GM21423 (cell line): ENCODE measurements at regions not wholly inside any gene's neighbourhood (a gene's known extent, or its start where the extent isn't known, plus 50 kb on each side); places are given as distances from the start of the nearest gene placed in this dataset.

Experiments used
- ATAC-seq: cut with Tn5 transposase; IDR thresholded peaks from one replicate; pipeline ENCODE4 v1.9.1; 2021; ENCODE audit warnings: mild to moderate bottlenecking, moderate library complexity; ENCODE audit not compliant: unreplicated experiment

- ATAC-seq, result no peak
These were observed 223.6 kb upstream of the SGCD start for GRCh38 chr5:156103155-156103885.

DNA sequence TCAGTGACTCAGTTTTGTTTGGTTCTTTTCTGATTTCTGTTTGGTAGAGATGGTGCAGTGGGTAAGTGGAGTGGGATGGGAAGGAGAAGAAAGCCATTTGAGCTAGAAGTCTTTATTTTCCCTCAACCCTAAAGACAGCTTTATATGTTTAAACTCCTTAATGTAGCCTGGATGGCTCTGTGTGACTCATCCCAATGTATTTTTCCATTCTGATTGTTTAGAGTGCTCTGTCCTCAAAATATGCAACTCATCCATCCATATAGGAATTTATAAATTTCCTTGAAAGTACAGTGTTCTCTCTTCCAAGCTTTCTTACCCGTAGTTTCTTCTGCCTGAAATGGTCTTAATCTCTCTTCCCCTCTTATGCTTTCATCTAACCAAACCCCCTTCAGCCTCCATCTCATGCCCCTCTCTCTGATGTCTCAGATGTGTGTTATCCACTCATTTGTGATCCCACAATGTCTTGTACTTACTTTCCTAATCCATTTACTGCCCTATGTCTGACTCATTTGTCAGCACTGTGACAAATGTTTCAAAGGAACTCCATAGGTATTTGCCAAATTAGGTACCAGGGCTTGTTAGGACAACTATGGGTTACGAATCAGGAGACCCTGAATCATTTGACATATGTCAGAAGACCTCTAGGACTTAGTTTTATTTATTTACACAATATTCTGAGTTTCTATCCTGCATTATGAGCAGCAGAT, 217.5 kb upstream of the SGCD start:
- ATAC-seq, result no peak

- no peak for ATAC-seq
These were observed 207.3 kb upstream of the SGCD start for GRCh38 chr5:156119692-156120091.

DNA sequence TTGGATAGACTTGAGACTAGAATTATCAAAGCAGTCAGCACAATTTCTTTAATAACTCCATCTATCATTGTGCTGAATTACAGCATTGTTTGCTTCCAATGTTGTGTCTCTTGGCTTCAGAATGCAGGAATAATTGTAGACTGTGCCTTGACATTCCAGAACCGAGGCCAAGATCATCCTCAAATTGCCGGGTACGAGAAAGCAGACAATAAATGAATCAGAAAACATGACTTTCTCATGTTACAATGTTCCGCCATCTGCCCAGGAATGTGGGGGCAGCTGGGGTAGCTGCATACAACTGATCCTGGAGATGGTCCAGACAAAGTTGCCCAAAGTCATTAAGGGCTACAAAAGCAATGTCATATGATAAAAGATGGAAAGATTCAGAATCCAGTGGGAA, 206.2 kb upstream of the SGCD start:
- no peak for ATAC-seq

DNA sequence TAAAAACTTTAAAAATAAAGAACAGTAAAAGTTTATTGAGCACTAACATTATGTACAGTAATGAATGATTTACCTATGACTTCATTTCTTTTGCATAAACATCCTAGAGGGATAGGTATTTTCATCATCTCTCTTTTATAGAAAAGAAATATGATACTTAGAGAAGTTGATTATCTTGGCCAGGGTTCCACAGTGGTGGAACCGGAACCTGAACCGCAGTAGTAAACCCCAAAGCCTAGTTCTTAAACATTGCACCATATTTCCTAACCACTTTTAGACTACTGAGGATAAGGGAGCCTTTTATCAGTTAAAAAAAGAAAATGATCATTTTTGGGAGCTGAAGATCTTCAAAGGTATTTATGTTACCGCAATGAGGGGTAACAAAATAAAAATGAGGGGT, 205.7 kb upstream of the SGCD start:
- ATAC-seq, result no peak

DNA sequence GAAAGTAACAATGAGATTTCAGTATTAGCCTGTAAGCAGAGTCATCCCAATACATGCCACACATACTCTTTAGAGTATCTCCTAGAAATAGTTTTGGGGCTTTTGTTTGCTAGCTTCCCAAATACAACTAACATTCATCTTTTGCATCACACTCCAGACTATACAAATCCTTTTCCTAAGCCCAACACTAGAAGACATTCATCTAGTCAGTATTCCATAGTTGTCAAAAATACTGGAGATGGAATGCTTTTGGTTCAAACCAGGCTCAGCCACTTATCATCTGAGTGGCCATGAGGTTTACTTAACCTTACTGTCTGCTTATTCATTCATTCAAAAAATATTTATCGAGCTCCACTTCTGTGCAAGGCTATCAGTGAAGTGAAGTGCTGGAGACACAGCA, 205.1 kb upstream of the SGCD start:
- no peak for ATAC-seq

- ATAC-seq, result no peak
These were observed 202.3 kb upstream of the SGCD start for GRCh38 chr5:156124708-156125107.

GRCh38 chr5:156125118-156125517, 201.8 kb upstream of the SGCD start:
- no peak for ATAC-seq

GRCh38 chr5:156126716-156127115, 200.2 kb upstream of the SGCD start:
- ATAC-seq, result no peak

- ATAC-seq, result no peak
These were observed 198.9 kb upstream of the SGCD start for GRCh38 chr5:156128026-156128425.

DNA sequence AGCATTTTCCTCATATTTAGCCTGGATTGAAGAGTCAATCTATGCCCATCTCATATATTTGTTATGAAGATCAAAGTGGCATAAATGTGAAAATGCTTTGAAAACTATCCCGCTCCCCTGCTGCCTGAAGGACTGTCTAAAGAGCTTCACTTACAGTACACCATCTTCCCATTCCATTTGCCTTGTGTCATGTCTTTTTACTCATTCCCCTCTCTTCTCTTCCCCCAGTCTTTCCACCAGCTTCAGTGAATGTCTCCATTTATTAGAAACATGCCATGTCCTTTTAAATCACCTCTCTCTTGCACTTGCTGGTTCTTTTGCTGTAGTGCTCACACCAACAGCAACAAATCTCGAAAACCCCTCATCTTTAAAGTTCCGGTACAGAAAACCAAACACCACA, 192.7 kb upstream of the SGCD start:
- ATAC-seq, result no peak

GRCh38 chr5:156135531-156135930, 191.4 kb upstream of the SGCD start:
- ATAC-seq, result no peak

DNA sequence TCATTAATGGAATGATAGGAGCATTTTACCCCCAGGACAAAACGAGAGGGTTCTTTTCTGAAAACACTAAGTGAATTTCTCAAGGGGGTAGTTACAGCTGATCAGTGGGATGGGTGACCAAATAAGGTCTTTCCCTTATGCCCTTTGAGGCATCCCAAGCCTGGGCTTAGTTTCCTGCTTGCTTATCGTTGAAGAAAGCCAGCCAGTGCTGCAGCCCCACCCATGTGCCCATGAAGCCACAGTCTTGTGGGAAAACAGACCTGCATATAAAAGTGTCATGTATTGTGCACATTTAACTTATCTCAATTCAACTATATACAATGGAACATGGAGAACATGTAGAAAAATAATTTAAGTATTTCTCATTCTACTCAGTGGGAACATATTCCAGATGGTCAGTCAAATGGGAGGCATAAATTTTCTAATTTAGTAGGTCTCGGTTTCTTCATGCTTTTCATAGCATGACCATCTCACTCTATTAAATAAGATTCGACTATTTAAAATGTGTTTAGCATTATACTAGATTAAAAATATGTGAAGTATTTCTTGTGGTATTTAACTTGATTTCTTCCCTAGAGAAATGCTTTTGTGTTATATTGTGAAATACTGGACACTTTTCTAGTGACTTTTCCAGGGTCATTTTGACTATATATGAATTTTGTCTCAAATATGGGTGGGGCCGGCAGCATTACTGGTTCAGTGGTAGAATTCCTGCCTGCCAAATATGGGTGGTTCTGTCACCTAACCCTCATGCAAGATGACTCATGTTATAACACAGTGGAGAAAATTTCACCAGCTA, 189.7 kb upstream of the SGCD start:
- ATAC-seq, result no peak

DNA sequence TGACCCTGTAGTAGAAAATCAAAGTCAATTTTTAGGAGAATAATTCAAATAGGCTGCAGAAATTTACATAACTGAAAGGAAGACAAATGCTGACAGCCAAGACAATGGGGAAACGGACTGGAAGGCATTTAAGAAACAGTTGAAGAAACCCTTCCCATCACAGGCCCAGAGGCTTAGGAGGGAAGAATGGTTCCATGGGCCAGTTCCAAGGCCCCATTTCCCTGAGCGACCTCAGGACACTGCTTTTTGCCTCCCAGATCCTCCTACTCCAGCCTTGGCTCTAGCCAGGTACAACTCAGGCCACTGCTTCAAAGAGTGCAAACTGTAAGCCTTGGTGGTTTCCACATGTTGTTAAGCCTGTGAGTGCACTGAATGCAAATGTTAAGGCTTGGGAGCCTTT, 184.1 kb upstream of the SGCD start:
- no peak for ATAC-seq

DNA sequence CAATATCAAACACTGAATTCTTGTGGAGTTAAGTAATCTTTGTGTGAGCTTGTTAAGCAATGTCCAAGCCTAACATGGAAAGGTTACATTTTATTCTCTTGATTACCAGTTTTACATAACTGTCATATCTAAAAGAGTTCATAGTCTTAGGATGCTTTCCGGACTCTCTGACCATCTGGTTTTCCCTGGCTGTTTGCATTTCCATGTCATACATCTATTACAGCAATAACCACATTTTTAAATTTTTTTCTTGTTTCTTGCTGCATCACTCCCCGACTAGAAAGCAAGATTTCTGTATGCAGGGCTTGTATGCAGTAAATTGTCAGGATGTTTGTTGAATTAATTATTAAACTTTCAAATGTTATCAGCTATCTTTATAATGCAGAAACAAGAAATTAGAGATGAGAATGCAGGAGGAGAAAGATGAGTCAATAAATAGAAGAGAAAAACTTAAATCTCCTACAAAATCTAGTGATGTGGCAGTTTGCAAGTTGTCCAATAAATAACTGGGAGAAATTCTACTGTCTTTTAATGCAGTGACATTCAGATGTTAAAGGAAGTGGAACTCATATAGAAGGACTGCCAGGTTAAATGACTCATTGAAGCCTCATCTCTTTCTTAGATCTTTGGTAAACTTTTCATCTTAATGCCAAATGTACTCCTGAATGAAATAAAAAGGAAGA, 179.6 kb upstream of the SGCD start:
- ATAC-seq, result no peak

- ATAC-seq, result no peak
These were observed 179.0 kb upstream of the SGCD start for GRCh38 chr5:156147944-156148285.

- no peak for ATAC-seq
These were observed 178.7 kb upstream of the SGCD start for GRCh38 chr5:156148301-156148700.

DNA sequence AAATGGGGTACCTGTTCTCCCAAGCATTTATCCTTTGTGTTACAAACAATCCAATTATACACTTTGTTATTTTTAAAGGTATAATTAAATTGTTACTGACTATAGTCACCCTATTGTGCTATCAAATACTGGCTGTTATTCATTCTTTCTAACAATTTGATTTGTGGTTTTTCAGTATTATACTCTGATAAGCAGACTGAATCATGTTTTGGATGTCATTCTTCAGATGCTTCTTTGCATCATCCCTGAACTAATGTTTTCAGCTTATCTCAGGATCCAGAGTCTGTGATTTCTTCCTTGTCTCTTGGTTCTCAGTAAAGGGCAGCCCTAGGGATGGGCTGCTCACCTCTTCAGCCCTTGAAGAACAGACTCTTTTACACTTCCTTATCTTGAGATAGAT, 177.8 kb upstream of the SGCD start:
- ATAC-seq, result no peak

DNA sequence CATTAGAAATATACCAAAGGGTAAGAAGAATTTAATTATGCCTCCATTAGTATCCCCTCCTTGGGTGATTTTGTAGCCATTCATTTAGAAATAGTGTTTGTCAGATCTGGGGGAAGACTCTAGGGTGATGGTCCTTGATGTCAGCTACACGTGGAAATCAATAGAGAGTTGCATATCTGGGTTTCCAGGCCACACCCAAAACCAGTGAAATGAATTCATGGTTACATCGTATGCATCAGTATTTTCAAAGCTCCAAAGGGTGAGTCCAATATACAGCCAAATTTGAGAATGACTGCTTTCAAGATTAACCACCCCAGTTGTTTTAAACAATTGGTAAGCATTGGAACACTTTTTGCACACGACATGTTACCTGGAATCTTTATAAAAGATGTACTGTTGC, 173.4 kb upstream of the SGCD start:
- ATAC-seq, result no peak

- no peak for ATAC-seq
These were observed 172.2 kb upstream of the SGCD start for GRCh38 chr5:156154757-156155156.

DNA sequence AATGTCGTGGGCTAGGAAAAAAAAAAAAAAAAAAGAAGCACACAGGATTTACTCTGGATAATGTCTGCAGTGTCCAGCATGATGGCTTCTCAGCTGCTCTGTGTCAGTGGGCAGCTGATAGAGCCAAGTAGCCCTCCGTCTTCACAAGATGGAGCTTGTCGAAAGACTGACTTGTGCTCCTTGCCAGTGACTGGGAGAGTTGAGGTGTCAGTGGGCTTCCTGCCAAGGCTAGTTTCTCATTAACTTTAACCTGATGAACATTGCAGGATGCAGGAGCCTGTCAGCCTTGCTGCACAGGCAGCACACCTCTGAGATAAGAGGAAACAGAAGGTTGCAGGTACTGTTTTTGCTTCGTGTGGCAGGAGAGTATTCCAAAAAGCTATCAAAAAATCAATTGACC, 171.4 kb upstream of the SGCD start:
- no peak for ATAC-seq
